Bronchial epithelial cell (primary cell): ENCODE measurements at regions not wholly inside any gene's neighbourhood (a gene's known extent, or its start where the extent isn't known, plus 50 kb on each side); places are given as distances from the start of the nearest gene placed in this dataset.

Source experiments
- DNase-seq: peaks from one replicate; pipeline ENCODE4 v3.0.0-alpha.2; 2010; ENCODE audit warnings: low read depth
- FAIRE-seq: peaks from 2 replicates; lab custom pipeline; 2011; peaks lifted over from hg19 to GRCh38; lab: Jason Lieb, UNC
- H3K27me3 ChIP-seq: 2 replicates; pipeline ENCODE4 v1.5.1; 2011; ENCODE audit warnings: low read length; ENCODE audit not compliant: control insufficient read depth, insufficient read depth
- H3K36me3 ChIP-seq: 2 replicates; pipeline ENCODE4 v1.5.1; 2011; ENCODE audit warnings: low read length; ENCODE audit not compliant: control insufficient read depth, insufficient read depth
- H3K4me3 ChIP-seq: 2 replicates; pipeline ENCODE4 v1.5.1; 2011; ENCODE audit warnings: mild to moderate bottlenecking, low read depth, low read length, control low read depth
- CTCF ChIP-seq: IDR thresholded peaks from 2 replicates; pipeline ENCODE4 v1.5.1; 2011; ENCODE audit warnings: mild to moderate bottlenecking, moderate library complexity, low read length, control low read depth, inconsistent platforms; ENCODE audit not compliant: insufficient read depth, severe bottlenecking

GRCh38 chr4:60812811-60813210 is 387.3 kb upstream of the ADGRL3 start:
- Histone ChIP-seq H3K36me3 (no peaks in the 10 kb centered on the region), H3K4me3 (no peak overlapping the region), H3K27me3 (no peaks in the 10 kb centered on the region)
- FAIRE-seq (no peak), DNase-seq (no peak)
- no peak for TF ChIP-seq CTCF

GRCh38 chr4:60814549-60814948 is 385.6 kb upstream of the ADGRL3 start:
- no peak overlapping the region for H3K4me3 ChIP-seq
- no peaks in the 10 kb centered on the region for H3K36me3 ChIP-seq
- no peak for DNase-seq
- no peak for FAIRE-seq
- TF ChIP-seq CTCF: no peak
- no peaks in the 10 kb centered on the region for H3K27me3 ChIP-seq

GRCh38 chr4:60817609-60818008 is 382.5 kb upstream of the ADGRL3 start:
- no peak for TF ChIP-seq CTCF

GRCh38 chr4:60822986-60823385 is 377.1 kb upstream of the ADGRL3 start:
- DNase-seq (no peak), FAIRE-seq (no peak)
- Histone ChIP-seq H3K36me3 (no peaks in the 10 kb centered on the region), H3K4me3 (no peak overlapping the region), H3K27me3 (no peaks in the 10 kb centered on the region)
- no peak for TF ChIP-seq CTCF

More at GRCh38 chr4:60817609-60818008, 382.5 kb upstream of the ADGRL3 start:
- Histone ChIP-seq H3K4me3 (no peak overlapping the region), H3K27me3 (no peaks in the 10 kb centered on the region), H3K36me3 (no peaks in the 10 kb centered on the region)
- DNase-seq (no peak), FAIRE-seq (no peak)

DNA sequence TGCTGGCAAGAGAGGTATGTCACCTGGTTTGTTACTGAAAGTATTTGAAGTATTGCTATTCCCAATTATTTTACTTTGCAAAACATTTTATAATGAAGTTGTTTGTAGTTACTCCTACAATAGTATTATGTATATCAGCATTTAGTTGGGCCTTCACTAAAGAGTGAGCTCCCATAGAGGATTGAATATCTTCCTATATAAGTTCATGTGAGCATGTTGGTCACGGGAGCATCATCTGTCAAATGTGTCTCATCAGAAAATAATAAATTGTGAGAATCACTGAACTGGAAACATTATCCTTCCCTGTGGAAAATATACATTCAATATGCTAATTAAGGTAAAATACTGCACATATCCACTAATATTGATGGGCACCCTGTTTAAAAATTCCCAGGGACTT is 360.1 kb upstream of the ADGRL3 start:
- TF ChIP-seq CTCF: no peak
- FAIRE-seq: no peak
- Histone ChIP-seq H3K36me3 (no peaks in the 10 kb centered on the region), H3K4me3 (no peak overlapping the region), H3K27me3 (no peaks in the 10 kb centered on the region)
- DNase-seq: no peak

DNA sequence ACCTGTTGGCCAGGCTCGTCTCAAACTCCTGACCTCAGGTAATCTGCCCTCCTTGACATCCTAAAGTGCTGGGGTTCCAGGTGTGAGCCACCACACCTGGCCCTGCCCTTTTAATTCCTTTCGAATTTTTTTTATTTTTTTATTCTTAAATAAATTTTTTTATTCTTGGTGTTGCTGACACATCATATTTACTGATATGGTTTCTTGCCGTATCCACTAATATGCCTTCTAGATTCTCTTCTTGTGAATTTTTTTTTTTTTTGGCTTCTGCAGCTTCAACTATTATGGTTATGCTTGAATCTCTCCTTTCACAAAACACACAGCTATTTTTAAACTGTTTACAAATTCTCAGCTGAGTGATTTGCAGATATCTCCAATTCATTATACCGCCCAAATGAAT is 353.4 kb upstream of the ADGRL3 start:
- FAIRE-seq: no peak
- DNase-seq: no peak
- H3K4me3 ChIP-seq: no peak overlapping the region
- H3K27me3 ChIP-seq: no peaks in the 10 kb centered on the region
- no peaks in the 10 kb centered on the region for H3K36me3 ChIP-seq
- no peak for TF ChIP-seq CTCF
